Anterior cingulate cortex (tissue), 58 donors: ENCODE measurements at regions not wholly inside any gene's neighbourhood (a gene's known extent, or its start where the extent isn't known, plus 50 kb on each side); places are given as distances from the start of the nearest gene placed in this dataset.
"Not testable (repeated sequence)": the region's sequence is repeated elsewhere in the genome, so short reads cannot be mapped to it uniquely, and the experiment has no call there.

ENCODE experiments used
- DNase-seq, 58 donors: peaks; one replicate each; lab custom pipeline; 2025; lab: John Stamatoyannopoulos, UW

DNA sequence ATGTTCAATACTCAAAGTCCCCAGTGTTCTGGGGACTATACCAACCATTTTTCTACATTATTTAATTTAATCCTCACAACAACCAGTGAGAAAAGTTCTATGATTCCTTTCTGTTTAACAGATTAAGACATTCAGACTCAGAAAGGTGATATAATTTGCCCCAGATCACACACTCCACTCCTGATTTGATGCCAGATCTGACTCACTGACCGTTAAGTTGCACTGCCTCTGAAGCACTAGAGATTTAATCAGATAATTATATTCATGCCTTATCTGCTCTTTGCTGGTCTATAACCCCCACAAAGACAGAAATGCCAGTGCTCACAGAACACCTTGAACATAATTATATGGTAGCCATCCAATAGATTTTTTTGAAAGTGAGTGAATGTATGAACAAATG is 501.0 kb downstream of the IGSF11 start:
- no peak for DNase-seq

DNA sequence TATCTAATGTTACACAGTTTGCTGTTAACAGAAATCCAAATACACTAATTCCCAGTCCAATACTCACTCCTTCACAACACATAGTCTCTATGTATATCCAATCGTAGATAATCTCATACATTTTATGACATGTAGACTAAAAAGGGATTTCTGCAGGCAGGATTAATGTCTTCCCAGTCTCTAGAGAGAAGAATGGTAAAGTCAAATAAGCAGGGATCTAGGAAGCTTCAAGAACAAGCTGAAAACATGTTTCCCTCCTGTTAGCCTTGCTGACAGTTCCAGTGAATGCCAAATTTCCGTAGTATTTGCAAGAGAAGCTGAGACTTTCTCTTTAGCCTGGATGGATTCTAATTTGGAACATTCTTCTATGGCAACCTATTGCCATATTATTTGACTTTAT is 500.1 kb downstream of the IGSF11 start:
- no peak for DNase-seq

DNA sequence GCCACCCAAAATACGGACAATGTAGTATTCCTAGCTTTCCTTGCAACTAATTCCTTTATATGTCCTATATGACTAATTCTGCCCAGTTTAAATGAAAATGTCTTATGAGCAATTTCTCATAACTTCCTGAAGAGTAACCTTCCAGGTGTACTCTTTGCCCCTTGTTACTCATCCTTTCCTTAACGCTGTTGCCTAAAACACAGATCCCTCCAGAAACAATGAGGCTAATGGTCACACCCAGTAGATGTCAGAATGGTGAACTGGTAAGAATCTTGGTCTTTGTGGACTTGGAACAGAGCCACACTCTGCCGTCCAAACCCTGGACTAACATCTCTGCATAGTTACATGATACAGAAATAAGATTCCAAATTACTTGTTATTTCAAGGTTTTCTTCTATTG is 497.9 kb downstream of the IGSF11 start:
- no peak for DNase-seq

DNA sequence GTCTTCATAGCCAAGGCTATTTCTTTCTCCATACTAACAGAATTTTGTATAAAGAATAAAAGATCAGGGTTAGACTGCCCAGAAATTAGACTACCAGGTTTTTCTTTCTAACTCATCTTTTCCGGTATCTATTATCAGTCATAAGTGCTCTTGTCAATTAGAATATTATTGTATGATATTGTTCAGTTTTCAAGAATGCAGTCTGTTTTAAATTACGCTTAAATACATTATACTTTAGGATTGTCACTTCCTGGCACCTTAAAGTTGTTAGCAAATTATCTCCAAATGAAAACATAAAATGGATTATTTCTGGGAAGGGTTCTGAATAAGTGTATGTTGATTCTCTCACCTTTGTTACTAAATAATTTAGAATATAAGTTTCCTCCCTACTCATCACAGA is 497.2 kb downstream of the IGSF11 start:
- DNase-seq: no peak

DNA sequence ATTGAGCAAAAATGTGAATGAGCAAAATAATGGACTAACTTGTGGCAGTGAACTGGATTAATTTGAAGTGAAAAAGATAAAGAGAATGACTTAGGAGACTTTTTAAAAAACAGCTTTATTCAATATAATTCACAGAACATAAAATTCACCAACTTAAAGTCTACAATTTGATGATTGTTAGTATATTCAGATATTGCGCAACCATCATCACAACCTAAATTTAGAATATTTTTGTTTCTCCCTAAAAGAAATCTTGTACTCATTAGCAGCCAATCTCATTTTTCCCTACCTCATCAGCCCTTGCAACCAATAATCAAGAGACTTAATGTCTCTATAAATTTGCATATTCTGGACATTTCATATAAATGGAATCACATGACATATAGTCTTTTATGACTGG is 496.5 kb downstream of the IGSF11 start:
- DNase-seq: no peak

DNA sequence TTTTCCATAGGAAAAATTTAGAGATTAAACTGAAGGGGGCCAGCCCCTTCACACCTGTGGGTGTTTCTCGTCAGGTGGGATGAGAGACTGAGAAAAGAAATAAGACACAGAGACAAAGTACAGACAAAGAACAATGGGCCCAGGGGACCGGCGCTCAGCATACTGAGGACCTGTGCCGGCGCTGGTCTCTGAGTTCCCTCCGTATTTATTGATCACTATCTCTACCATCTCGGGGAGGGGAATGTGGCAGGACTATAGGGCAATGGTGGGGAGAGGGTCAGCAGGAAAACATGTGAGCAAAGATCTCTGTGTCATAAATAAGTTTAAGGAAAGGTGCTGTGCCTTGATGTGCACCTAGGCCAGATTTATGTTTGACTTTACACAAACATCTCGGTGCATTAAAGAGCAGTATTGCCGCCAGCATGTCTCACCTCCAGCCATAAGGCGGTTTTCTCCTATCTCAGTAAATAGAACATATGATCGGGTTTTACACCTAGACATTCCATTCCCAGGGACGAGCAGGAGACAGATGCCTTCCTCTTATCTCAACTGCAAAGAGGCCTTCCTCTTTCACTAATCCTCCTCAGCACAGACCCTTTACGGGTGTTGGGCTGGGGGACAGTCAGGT is 494.7 kb downstream of the IGSF11 start:
- not testable (repeated sequence) for DNase-seq

DNA sequence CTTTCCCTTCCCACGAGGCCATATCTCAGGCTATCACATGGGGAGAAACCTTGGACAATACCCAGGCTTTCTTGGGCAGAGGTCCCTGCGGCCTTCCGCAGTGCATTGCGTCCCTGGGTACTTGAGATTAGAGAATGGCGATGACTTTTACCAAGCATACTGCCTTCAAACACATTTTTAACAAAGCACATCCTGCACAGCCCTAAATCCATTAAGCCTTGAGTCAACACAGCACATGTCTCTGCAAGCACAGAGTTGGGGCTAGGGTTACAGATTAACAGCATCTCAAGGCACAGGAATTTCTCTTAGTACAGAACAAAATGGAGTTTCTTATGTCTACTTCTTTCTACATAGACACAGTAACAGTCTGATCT is 494.2 kb downstream of the IGSF11 start:
- not testable (repeated sequence) for DNase-seq

DNA sequence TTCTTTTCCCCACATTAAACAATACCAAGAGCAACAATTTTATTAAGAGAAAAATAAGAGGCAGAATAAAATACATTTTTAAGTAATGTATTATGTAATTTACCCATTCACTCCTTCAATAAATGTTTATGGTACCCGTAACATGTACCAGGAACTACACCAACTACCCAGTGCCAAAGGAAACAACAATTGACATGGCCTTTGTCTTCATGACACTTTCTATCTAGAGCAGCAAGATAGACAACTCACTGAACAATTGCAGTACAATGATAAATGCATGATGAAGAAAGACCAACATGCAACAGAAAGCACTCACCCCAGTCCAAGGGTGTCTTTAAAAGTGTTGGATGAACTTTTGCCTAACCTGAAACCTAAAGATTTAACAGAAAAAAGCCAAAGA is 493.8 kb downstream of the IGSF11 start:
- DNase-seq: no peak

DNA sequence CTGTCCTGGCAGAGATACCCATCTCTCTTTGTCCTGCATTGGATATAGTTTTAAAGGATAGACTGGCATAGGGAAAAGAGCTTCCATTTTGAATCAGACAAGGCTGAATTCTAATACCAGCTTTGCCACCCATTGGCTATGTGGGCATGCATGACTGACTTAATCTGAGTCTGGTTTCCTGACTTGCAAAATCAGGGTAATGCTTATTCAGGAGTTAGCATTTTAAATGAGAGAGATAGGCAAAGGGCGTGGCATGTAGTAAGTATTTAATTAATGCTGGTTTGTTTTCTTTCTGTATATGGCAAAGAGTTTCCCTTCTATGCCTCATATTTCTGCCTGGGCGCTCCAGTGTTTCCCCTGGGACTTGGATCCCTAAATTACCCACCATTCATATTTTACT is 492.9 kb downstream of the IGSF11 start:
- DNase-seq: no peak

DNA sequence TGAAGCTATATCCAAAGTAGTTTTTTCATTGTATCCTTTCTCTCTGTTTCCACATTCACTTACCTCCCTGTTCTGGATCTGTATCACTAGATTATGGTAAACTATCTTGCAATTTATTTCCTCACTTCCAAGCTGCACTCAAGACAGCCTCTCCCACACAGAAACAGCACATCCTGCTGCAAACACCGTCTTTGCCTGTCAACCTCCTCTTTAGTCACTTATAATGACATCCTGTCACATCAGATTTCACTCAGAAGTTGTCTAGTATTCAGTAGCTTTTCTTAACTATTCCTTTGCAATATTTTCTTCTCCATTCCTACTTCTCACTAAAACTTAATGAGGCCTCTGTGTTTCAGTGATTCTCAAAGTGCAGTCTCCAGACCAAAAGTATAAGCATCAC is 490.8 kb downstream of the IGSF11 start:
- DNase-seq: no peak

DNA sequence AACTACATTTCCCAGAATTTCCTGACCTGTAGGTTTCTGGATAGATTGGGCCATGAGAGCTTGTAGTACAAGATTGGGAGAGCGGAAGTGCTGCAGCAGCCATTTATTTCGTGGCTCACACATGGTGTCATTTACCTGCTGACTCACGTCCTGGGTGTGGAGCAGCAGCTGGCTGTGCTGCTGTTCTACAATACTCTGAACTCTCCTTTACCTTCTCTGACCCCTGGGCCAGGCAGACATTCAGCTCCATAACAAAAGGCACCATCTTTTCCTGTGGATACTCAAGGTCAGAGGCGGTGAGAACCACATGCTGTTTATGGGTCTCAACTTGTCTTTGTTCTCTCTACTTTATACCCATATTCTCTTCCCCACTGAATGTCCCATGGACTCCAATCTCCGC is 490.2 kb downstream of the IGSF11 start:
- DNase-seq: no peak

DNA sequence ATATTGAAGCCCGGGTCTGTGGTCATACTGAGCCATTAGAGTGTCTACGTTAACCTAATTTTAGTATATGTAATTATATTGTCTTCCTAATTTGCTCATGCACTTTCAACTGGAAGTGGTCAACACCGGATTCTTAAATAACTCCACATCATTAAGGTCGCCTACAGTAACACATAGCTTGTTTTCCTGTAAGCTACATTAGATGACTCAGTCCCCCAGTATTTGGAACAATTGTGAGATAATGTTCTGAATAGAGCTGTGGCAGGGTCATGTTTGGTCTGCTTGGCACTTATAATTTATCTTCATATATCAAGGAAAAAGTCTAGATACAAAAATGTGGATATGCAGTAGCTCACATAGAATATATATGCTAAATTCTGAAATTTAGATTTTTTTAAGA is 486.2 kb downstream of the IGSF11 start:
- DNase-seq: no peak

DNA sequence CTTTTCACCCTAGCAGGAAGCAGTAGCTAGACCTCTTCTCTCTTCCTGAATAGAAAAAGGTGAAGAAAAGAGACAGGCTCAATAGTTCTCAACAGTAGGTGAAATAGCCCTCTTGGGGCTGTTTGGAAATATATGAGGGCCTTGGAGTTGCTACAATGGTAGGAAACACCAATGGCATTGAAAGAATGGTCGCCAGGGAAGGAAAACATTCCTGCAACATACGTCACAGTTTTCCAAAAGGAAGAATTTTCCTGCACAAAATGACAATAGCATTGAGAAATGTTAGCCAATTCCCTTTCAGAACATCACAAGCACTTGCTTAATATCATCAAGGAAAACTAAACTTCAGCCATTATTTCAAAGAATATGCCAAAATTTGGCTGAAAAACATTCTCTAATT is 484.5 kb downstream of the IGSF11 start:
- no peak for DNase-seq

DNA sequence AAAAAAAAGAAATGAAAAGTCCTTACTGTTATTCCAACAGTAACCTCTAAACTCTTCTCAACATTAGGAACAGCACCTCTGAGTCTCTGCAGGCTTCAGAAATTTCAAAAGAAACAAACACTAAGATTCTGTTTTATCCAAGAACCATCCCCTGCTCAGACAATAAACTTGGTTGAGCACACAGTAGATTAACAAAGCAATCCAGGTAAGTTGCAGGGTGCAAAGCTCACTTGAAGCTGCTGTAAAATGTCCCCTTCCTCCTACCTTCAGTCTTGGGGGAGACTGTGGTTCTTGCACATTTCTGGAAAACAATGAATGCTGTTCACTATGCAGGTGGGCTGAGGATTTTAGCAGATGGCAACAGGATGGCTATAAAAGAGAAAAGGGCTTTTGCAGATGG is 484.1 kb downstream of the IGSF11 start:
- DNase-seq: no peak

DNA sequence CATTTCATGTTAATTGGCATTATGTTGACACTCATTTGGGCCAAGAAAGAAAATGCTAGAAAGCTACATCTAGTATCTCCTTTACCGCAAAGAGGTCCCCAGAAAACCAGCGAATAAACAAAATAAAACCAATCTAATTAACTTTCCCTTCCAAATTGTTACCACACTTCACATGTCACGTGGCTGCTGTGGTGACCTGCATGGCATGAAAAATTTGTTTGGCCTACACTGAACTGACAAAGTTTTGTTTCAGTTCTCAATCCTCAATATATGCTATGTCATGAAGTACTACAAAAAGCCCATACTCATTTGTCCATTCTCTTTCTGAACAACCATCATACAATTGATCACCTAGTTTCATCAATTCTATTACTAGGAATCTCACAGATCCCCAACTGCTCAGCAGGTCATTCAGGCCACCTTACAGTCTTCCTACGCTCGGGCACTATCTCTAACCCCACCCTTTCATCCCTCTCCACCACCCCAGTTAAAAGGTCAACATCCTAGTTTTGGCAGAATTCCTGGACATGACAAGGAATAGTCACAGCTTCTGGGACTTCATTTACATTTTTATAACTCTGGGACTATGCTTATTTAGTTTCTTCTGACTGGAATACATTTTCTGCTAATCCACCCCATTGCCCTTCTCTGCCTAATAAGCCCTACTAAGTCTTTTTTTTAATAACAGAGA is 480.4 kb downstream of the IGSF11 start:
- DNase-seq: no peak

DNA sequence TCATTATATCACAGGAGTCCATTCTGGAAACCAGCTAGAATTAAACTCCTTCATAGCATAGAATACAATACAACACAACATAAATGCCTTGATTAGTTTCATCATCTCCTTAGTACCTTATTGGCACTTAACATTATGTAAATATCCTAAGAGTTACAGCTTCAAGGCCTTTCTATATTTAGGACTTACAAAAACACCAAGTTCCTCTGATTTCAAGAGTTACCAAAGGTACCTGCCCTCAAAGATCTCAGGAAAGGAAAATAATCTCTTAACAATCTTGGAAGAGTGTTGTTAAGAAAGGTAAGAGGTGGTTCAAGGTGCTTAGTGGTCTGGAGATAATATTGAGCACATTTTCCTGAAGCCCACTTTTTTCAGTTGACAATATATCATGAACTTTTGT is 477.7 kb downstream of the IGSF11 start:
- DNase-seq: no peak

DNA sequence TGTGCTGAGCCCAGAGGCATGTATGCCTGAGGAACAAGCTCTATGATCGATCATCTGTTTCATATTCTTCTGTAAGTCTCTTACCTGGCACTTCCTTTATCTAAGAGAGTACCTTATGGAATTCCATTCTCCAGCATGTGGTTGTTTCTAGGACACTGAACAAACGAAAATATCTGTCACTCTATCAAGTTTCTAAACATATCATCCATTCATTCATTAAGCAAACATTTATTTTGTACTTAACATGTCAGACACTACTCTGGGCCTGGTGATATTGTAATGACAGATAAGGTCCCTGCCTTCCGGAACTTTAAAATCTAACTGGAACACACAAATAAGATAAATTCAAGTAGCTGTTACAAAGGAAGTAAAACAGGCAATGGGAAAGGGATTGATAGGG is 477.1 kb downstream of the IGSF11 start:
- DNase-seq: no peak

DNA sequence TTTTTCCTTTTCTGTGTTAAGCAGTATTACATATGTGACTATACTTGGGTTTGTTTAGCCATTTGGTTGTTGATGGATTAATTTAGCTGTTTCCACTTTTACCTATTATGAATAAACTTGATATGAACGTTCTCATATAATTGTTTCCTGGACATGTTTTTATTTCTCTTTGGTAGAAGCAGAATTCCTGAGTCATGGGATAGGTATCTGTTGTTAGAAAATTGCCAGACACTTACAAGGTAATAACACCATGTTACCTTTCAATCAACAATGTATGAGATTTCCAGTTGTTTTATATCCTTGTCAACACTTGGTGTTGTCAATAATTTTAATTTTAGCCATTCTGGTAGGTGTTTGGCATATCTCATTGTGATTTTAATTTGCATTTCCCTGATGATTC is 475.4 kb downstream of the IGSF11 start:
- DNase-seq: no peak

DNA sequence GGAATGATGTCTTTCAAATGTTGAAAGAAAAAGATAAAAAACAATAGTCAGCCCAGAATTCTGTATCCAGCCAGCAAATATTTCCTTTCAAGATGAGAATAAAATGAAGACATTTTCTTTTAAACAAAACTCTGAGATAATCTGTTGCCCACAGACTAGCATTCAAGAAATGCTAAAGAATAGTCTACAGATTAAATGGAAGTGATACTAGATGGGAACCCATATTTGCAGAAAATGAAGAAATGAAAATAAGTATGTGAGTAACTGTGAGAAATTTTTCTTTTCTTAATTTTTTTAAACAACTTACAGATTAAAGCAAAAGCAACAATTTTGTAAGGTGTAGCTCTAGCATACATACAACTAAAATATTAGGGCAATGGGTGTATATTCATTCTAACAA is 469.8 kb downstream of the IGSF11 start:
- no peak for DNase-seq

DNA sequence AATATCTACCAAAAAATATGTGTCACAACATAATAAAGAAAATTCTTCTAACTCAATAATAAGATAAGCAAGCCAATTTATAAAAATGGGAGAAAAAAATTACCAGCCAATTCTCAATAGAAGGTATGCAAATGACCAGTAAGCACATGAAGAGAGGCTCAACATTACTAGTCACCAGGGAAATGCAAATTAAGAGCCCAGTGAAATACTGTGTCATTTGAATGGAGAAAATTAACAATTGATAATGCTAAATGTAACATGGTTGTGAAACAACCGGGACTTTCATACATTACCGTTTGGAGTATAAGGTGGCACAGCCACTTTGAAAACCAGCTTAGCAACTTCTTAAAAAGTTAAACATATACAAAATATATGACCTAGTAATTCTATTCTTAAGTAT is 460.7 kb downstream of the IGSF11 start:
- DNase-seq: no peak

DNA sequence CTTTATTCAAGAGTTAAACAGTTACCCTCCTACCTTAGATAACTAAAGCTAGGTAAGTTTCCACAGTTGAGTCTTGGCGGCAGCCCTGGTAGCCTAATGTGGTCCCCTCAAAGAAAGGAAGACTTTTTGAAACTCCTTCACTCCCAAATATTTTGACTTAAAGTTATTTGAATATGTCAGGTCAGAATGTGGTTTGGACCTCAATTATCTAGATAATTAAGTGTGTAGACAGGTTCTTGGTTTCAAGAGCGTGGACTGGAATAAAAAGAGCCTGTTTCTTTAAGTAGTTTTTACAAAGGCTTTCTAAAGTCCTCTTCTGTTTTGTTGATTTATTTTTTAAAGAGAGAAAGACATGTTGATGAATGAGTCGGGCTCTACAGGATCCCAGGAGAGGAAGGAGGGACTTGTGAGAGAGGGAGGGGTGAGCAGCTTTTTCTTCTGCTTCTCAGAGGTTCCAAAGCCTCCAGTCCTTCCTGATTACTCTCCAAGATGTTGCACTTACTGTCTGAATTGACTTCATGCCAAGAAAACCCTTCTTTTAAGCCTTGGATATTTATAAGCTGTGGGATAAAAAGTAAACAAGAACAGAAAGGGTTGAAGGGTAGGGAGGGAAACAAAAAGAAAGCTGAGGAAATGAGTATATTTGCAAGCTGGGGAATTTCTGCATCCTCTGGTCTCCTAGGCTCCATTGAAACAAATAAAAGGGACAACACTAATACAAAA is 457.4 kb downstream of the IGSF11 start:
- DNase-seq: no peak

DNA sequence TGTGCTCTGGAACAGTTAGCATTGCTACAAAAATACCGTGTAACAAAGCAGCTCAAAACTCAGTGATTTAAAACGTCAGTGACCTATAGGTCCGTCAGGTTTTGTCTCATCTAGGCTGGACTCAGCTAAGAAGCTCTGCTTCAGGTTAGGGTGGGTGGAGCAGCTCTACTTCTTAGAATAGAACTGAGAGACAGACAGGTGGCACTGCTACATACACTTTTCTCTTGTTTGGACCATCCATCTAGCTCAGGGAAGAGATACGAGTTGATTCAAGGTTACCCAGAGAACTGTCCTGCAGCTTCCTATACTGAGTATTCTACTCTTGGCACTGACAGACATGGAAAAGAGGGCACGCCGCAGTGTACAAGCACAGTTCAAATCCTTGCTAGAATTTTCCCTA is 456.1 kb downstream of the IGSF11 start:
- DNase-seq: no peak
